DOHH2 (cell line): ENCODE measurements at regions not wholly inside any gene's neighbourhood (a gene's known extent, or its start where the extent isn't known, plus 50 kb on each side); places are given as distances from the start of the nearest gene placed in this dataset.

Experiments
- H3F3A ChIP-seq: fragments of 200-600 bp; sonication (generic), shearing (Covaris generic); 2 replicates; pipeline ENCODE4 v1.6.0; 2016; ENCODE audit warnings: antibody characterized with exemption, mild to moderate bottlenecking; ENCODE audit not compliant: control insufficient read depth, insufficient read depth
- H3K27ac ChIP-seq: fragments of 200-600 bp; sonication (generic); 2 replicates; pipeline ENCODE4 v1.5.1; 2014; ENCODE audit warnings: low read depth, mild to moderate bottlenecking, low read length, moderate library complexity
- H3K27me3 ChIP-seq: fragments of 200-600 bp; sonication (generic); 2 replicates; pipeline ENCODE4 v1.6.1; 2014; ENCODE audit warnings: mild to moderate bottlenecking, low read length, mixed read lengths; ENCODE audit not compliant: control insufficient read depth
- H3K36me3 ChIP-seq: fragments of 200-600 bp; sonication (generic); 2 replicates; pipeline ENCODE4 v1.6.1; 2014; ENCODE audit warnings: mild to moderate bottlenecking, low read length, moderate library complexity, mixed read lengths; ENCODE audit not compliant: control insufficient read depth
- H3K4me1 ChIP-seq: fragments of 200-600 bp; sonication (generic); 2 replicates; pipeline ENCODE4 v1.6.1; 2014; ENCODE audit warnings: mild to moderate bottlenecking, low read length, mixed read lengths; ENCODE audit not compliant: control insufficient read depth
- H3K4me2 ChIP-seq: fragments of 200-600 bp; sonication (generic); 2 replicates; pipeline ENCODE4 v1.6.0; 2014; ENCODE audit warnings: mild to moderate bottlenecking, low read length, moderate library complexity
- H3K4me3 ChIP-seq: fragments of 200-600 bp; sonication (generic); 2 replicates; pipeline ENCODE4 v1.5.1; 2014; ENCODE audit warnings: mild to moderate bottlenecking, low read length, mixed read lengths
- H3K79me2 ChIP-seq: fragments of 200-600 bp; sonication (generic); 2 replicates; pipeline ENCODE4 v1.6.1; 2014; ENCODE audit warnings: mild to moderate bottlenecking, low read length, mixed read lengths; ENCODE audit not compliant: control insufficient read depth
- H3K9me2 ChIP-seq: fragments of 200-600 bp; sonication (generic); replicated peaks from 2 replicates; pipeline ENCODE4 v1.6.1; 2014; ENCODE audit warnings: mild to moderate bottlenecking, low read length, mixed read lengths; ENCODE audit not compliant: control insufficient read depth
- H3K9me3 ChIP-seq: fragments of 200-600 bp; sonication (generic); 2 replicates; pipeline ENCODE4 v1.6.1; 2014; ENCODE audit warnings: antibody characterized with exemption, low read length, mixed read lengths; ENCODE audit not compliant: control insufficient read depth, insufficient read depth
- H4K20me1 ChIP-seq: fragments of 200-600 bp; sonication (generic); 2 replicates; pipeline ENCODE4 v1.6.0; 2014; ENCODE audit warnings: low read depth, mild to moderate bottlenecking, antibody characterized with exemption, low read length, moderate library complexity; ENCODE audit not compliant: control insufficient read depth, insufficient read depth
- EZH2phosphoT487 ChIP-seq: fragments of 200-600 bp; sonication (generic); IDR thresholded peaks from 2 replicates; pipeline ENCODE4 v1.6.1; 2017; ENCODE audit warnings: borderline replicate concordance, mild to moderate bottlenecking, antibody characterized with exemption, low read length, moderate library complexity, mixed read lengths
- TF ChIP-seq, protein P1 (sequence below): fragments of 200-600 bp; sonication (generic); IDR thresholded peaks from one replicate; pipeline ENCODE4 v1.5.1; 2014; ENCODE audit warnings: antibody characterized with exemption, mild to moderate bottlenecking, low read depth, low read length; ENCODE audit not compliant: poor library complexity, severe bottlenecking

DNA sequence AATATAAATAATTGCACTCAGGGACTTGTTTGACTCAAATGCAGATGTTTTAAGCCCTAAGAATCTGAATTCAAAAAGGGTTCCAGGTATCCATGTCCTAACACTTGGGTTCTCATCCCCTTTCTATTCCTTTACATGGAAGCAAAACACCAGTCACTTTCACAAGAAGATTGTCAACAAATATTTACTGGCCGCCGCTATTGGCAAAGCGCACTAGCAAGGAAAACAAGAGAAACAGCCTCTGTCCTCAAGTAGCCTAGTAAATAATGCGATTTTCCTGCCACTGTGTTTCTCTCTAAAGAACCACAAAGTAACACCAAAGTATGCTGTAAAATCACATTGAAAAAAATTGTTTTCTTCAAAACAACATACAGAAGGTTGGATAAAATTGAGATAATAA, 66.7 kb upstream of the EZH2 start:
- Histone ChIP-seq H3K4me2 (no peak overlapping the region), H3K79me2 (no peaks in the 10 kb centered on the region), H3K9me2 (no peaks in the 10 kb centered on the region), H3K9me3 (no peaks in the 10 kb centered on the region), H3F3A (peaks cover 5% of the 10 kb centered on the region; the same call in 1 of the 2 replicates), H4K20me1 (no peaks in the 10 kb centered on the region), H3K36me3 (no peaks in the 10 kb centered on the region), H3K27ac (no peak overlapping the region), H3K4me3 (no peak overlapping the region), H3K27me3 (peaks cover 3% of the 10 kb centered on the region; the same call in 1 of the 2 replicates), H3K4me1 (no peaks in the 10 kb centered on the region)
- TF ChIP-seq EZH2phosphoT487: no peak
- TF ChIP-seq, protein P1, sequence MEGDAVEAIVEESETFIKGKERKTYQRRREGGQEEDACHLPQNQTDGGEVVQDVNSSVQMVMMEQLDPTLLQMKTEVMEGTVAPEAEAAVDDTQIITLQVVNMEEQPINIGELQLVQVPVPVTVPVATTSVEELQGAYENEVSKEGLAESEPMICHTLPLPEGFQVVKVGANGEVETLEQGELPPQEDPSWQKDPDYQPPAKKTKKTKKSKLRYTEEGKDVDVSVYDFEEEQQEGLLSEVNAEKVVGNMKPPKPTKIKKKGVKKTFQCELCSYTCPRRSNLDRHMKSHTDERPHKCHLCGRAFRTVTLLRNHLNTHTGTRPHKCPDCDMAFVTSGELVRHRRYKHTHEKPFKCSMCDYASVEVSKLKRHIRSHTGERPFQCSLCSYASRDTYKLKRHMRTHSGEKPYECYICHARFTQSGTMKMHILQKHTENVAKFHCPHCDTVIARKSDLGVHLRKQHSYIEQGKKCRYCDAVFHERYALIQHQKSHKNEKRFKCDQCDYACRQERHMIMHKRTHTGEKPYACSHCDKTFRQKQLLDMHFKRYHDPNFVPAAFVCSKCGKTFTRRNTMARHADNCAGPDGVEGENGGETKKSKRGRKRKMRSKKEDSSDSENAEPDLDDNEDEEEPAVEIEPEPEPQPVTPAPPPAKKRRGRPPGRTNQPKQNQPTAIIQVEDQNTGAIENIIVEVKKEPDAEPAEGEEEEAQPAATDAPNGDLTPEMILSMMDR: no peak

DNA sequence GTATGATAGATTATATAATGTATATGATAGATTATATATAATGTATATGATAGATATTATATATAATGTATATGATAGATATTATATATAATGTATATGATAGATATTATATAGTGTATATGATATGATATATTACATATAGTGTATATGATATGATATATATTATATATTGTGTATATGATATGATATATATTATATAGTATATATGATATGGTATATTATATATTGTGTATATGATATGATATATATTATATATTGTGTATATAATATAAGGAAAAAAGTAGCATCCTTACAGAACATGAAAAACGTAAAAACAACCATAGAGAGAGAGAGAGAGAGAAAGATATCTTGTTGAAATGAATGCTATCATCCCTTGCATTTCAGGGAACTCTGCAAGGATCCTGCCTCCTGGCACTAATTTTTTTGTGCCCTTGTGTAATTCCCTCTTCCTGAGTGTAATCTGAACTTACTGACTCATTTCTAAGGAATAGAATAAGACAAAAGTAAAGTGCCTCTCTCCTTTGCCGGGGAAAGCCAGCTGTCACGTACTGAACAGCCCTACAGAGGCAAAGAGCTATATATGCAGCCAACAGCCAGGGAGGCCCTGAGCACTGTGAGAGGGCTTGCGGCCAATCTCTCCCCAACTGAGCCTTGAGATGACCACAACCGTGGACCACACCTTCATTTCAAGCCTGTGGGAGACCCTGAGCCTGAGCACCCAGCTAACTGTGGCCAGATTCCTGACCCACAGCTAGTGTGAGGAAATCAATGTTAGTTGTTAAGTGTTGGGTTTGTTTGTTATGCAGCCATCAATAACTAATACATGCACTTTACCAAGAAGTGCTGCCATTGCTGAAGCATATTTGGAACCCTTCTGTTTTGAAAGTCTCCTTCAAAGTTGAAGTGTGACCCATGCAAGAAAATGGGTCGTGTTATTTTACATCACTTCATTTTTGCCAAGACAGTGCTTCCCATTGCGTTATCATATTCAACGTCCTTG, 61.1 kb upstream of the EZH2 start:
- H3K4me3 ChIP-seq: no peak overlapping the region
- peaks cover 8% of the 10 kb centered on the region for H3K4me1 ChIP-seq
- peaks cover 14% of the 10 kb centered on the region for H3F3A ChIP-seq
- TF ChIP-seq EZH2phosphoT487: no peak
- TF ChIP-seq, protein P1: no peak
- no peak overlapping the region for H3K27ac ChIP-seq
- no peak overlapping the region for H3K4me2 ChIP-seq
- H3K36me3 ChIP-seq: no peaks in the 10 kb centered on the region
- no peaks in the 10 kb centered on the region for H3K9me3 ChIP-seq
- H4K20me1 ChIP-seq: no peaks in the 10 kb centered on the region
- peaks cover 4% of the 10 kb centered on the region for H3K79me2 ChIP-seq
- H3K9me2 ChIP-seq: no peaks in the 10 kb centered on the region
- no peaks in the 10 kb centered on the region for H3K27me3 ChIP-seq

DNA sequence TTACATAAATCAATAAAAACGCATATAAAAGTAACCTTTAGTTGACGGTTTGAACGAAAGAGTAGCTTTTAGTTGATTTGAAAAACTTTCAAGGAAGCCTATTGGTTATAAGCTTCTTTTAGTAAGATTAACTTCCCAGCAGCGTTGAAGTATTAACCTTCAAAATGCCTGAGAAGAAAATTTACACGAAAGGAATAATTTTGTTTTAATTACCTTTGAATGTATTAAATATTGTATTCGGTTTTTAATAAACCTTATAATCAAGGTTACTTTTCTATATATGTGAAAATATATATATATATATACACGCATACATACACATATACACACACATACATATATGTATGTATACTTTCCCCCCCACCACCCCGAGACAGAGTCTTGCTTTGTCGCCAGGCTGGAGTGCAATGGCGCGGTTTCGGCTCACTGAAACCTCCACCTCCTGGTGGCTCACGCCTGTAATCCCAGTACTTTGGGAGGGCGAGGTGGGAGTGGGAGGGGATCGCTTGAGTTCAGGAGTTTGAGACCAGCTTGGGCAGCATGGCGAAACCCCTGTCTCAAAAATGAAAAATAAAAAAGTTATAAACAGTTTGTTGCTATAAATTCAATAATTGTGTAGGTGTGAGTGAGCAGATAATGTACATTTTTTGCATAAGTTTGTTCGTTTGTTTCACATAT, 57.6 kb upstream of the EZH2 start:
- no peaks in the 10 kb centered on the region for H3K9me3 ChIP-seq
- peaks cover 8% of the 10 kb centered on the region for H3K79me2 ChIP-seq
- TF ChIP-seq, protein P1: peak; percentile 27
- TF ChIP-seq EZH2phosphoT487: no peak
- peak overlapping the region; percentile 32 for H3K27ac ChIP-seq
- H4K20me1 ChIP-seq: no peaks in the 10 kb centered on the region
- peaks cover 10% of the 10 kb centered on the region for H3F3A ChIP-seq
- H3K4me1 ChIP-seq: peaks cover 21% of the 10 kb centered on the region
- H3K4me3 ChIP-seq: peak overlapping the region; percentile 82
- H3K27me3 ChIP-seq: no peaks in the 10 kb centered on the region
- H3K4me2 ChIP-seq: peak overlapping the region; percentile 88
- no peaks in the 10 kb centered on the region for H3K9me2 ChIP-seq
- H3K36me3 ChIP-seq: no peaks in the 10 kb centered on the region
